ENCODE measurements at regions not wholly inside any gene's neighbourhood (a gene's known extent, or its start where the extent isn't known, plus 50 kb on each side); places are given as distances from the start of the nearest gene placed in this dataset.

DNA sequence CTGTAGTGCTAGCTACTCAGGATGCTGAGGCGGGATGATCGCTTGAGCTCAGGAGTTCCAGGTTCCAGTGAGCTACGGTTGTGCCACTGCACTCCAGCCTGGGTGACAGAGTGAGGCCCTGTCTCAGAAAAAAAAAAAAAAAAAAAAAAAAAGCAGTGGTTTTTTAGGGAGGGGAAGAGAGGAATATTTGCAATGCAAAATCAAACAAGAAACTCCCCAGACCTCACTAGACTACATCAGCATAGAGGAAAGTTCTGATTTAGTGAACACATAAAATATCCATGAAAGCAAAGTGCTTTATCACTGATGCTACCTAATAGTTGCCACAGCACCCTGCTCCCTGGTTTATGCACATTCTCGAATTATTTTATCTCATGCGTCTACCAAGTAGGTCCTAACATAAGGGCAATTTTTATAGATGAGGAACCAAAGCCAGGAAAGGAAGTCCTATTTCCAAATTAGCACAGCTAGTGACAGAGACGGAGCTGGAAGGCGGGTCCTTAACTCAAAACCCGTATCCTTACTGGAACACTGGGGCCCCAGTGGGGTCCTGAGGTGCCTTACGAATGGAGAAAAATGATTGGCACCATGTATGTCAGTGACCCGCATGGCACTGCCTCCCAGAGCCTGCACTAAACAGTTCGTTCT, 50.7 kb upstream of the GPR157 start:
- H4K20me1 ChIP-seq (ENCODE audit: control insufficient read depth, extremely low read depth, insufficient read depth, low read length), result peaks cover 4% of the 10 kb centered on the region
- H3K27me3 ChIP-seq (ENCODE audit: control insufficient read depth, insufficient read depth, low read length), result no peaks in the 10 kb centered on the region
- H3K27ac ChIP-seq (ENCODE audit: insufficient read depth, low read length), result no peak overlapping the region
- peak overlapping the region in 2 of 4 experiments; percentile 17 to 78 for H3K4me3 ChIP-seq (replicated peaks in 1 of 4; ENCODE audit: control extremely low read depth in 1 of 4, insufficient read depth in 1 of 4, low read depth in 3 of 4, low read length in 4 of 4)
- H3K4me2 ChIP-seq (ENCODE audit: extremely low read depth, insufficient read depth, low read length), result no peak overlapping the region
- peaks cover 53% of the 10 kb centered on the region for H3K79me2 ChIP-seq (ENCODE audit: control insufficient read depth, insufficient read depth, low read length)
- DNase-seq (ENCODE audit: low read depth in 2 of 2), result no peak
- no peak overlapping the region for H2AFZ ChIP-seq (ENCODE audit: low read length)
- no peak for TF ChIP-seq EZH2 (IDR thresholded peaks at IDR 0.05; ENCODE audit: low read length, missing control alignments)
- TF ChIP-seq, protein P1, sequence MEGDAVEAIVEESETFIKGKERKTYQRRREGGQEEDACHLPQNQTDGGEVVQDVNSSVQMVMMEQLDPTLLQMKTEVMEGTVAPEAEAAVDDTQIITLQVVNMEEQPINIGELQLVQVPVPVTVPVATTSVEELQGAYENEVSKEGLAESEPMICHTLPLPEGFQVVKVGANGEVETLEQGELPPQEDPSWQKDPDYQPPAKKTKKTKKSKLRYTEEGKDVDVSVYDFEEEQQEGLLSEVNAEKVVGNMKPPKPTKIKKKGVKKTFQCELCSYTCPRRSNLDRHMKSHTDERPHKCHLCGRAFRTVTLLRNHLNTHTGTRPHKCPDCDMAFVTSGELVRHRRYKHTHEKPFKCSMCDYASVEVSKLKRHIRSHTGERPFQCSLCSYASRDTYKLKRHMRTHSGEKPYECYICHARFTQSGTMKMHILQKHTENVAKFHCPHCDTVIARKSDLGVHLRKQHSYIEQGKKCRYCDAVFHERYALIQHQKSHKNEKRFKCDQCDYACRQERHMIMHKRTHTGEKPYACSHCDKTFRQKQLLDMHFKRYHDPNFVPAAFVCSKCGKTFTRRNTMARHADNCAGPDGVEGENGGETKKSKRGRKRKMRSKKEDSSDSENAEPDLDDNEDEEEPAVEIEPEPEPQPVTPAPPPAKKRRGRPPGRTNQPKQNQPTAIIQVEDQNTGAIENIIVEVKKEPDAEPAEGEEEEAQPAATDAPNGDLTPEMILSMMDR (conservative IDR thresholded peaks at IDR 0.05 in 1 of 2, IDR thresholded peaks at IDR 0.05 in 1 of 2; ENCODE audit: low read depth in 1 of 2, low read length in 2 of 2), result no peak
- H3K9me3 ChIP-seq (ENCODE audit: control insufficient read depth, insufficient read depth, low read depth, low read length), result no peaks in the 10 kb centered on the region
- peaks cover 7% of the 10 kb centered on the region for H3K36me3 ChIP-seq (ENCODE audit: control insufficient read depth, insufficient read depth, low read length)
- H3K9ac ChIP-seq (ENCODE audit: insufficient read depth, low read length), result no peak overlapping the region
- H3K4me1 ChIP-seq (ENCODE audit: control insufficient read depth, extremely low read depth, insufficient read depth, low read length), result peaks cover 6% of the 10 kb centered on the region

DNA sequence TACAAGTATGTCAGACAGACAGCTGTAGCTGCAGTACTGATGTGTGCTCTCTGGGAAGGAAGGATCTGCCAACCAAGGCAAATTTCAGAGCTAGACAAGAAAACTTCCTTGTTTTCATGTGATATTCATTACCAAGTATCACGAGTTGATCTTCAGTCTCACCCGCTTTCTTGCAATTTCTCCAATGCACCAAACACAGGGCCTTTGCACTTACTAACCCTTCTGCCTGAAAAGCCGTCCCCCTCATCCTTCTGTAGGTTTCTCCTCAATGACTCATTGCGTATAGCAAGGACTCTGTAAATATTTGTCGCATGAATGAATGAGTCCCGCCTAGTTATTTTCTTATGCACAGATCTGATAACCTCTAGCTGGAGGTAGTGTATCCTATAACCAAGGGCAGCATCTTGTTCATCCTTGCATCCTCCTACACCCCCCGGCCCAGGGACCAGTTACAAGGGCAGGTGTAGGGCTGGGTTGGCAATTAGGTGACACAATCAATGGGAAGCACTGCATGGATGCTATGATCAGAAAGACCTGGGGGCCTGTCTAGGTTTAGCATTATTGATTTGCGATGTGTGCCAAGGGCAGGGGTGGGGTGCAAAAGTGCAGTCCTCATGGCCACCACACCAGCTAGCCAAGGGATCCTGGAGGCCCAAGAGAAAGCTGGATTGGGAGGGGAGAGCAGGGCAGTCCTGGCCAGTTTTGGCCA, 51.4 kb upstream of the GPR157 start:
- peak in 1 of 2 donors; percentile 55 for DNase-seq (ENCODE audit: low read depth in 2 of 2)
- Histone ChIP-seq H4K20me1 (ENCODE audit: control insufficient read depth, extremely low read depth, insufficient read depth, low read length) (peaks cover 2% of the 10 kb centered on the region), H3K27ac (ENCODE audit: insufficient read depth, low read length) (no peak overlapping the region)

More for the DNA sequence above, 51.4 kb upstream of the GPR157 start:
- H3K4me2 ChIP-seq (ENCODE audit: extremely low read depth, insufficient read depth, low read length), result peak overlapping the region; percentile 79
- peaks cover 6% of the 10 kb centered on the region for H3K4me1 ChIP-seq (ENCODE audit: control insufficient read depth, extremely low read depth, insufficient read depth, low read length)
- H2AFZ ChIP-seq (ENCODE audit: low read length), result no peak overlapping the region
- no peaks in the 10 kb centered on the region for H3K9me3 ChIP-seq (ENCODE audit: control insufficient read depth, insufficient read depth, low read depth, low read length)
- peaks cover 7% of the 10 kb centered on the region for H3K36me3 ChIP-seq (ENCODE audit: control insufficient read depth, insufficient read depth, low read length)
- peak overlapping the region; percentile 64 to 87 (median 80) for H3K4me3 ChIP-seq (replicated peaks in 1 of 4; ENCODE audit: control extremely low read depth in 1 of 4, insufficient read depth in 1 of 4, low read depth in 3 of 4, low read length in 4 of 4)
- H3K9ac ChIP-seq (ENCODE audit: insufficient read depth, low read length), result no peak overlapping the region
- peaks cover 46% of the 10 kb centered on the region for H3K79me2 ChIP-seq (ENCODE audit: control insufficient read depth, insufficient read depth, low read length)
- no peak for TF ChIP-seq EZH2 (IDR thresholded peaks at IDR 0.05; ENCODE audit: low read length, missing control alignments)
- TF ChIP-seq, protein P1 (conservative IDR thresholded peaks at IDR 0.05 in 1 of 2, IDR thresholded peaks at IDR 0.05 in 1 of 2; ENCODE audit: low read depth in 1 of 2, low read length in 2 of 2), result no peak
- H3K27me3 ChIP-seq (ENCODE audit: control insufficient read depth, insufficient read depth, low read length), result no peaks in the 10 kb centered on the region
